Amygdala (tissue), 56 donors: ENCODE measurements at regions not wholly inside any gene's neighbourhood (a gene's known extent, or its start where the extent isn't known, plus 50 kb on each side); places are given as distances from the start of the nearest gene placed in this dataset.

Experiments used
- DNase-seq, 56 donors: peaks; one replicate each; lab custom pipeline; 2025; lab: John Stamatoyannopoulos, UW

- DNase-seq, result no peak
These were observed 152.0 kb upstream of the HMCN1 start for GRCh38 chr1:185581961-185582725.

DNA sequence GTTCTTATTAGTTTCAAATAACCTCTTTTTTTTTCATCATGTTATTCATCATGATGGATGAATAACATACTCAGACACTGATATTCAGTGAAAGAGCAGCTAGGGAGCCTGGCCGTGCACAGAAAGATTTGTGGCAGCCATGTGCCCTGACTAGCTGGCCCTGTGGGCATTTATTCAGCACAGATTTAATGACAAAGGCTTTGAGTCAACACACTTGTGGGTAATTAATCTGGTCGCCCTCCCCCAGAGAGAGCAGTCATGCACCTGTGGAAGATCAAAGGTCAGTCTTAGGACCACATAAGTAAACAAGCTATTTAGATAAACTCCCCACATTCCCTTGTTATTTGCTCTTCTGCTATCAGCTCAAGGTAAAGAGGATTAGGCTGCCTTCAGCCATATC is 153.2 kb upstream of the HMCN1 start:
- no peak for DNase-seq

GRCh38 chr1:185578293-185578692 is 155.9 kb upstream of the HMCN1 start:
- no peak for DNase-seq

GRCh38 chr1:185574139-185574875 is 159.9 kb upstream of the HMCN1 start:
- no peak for DNase-seq

- DNase-seq, result no peak
These were observed 160.5 kb upstream of the HMCN1 start for GRCh38 chr1:185573677-185574076.

DNA sequence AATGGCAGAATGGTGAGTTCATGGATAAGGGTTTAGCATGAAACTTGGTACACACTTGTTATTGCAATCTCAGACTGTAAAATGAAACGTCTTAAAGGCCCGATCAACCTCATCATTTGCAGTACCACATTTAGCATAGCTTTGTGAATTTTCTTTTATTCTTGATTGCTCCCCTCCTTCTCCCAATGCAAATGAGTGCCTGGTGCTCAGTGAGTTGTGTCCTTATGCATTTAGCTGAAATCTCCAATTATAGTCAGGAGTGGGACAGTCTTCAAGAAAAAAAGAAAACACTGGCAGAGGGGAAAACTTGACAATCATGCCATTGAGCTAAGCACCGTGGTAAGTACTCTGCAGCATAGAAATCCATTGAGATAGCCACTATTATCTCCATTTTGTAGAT is 161.0 kb upstream of the HMCN1 start:
- no peak for DNase-seq

DNA sequence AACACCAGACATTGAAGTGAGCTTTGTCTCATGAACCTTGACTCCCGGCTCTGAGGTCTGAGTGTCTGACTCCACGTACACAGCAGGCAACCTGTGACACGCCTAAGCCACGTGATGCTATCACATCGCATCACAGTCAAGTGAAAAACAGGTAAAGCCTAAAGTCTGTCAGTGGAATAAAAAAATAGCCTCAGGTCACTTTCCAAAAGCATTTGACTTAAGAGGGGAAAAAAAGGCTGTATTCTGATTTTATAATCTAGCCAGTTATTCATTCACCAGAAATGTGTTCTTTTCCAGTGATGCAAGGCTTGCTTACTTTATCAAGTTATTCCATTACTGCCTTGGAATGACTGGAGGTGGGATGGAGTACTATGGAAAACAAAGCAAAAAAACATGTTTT is 163.2 kb upstream of the HMCN1 start:
- no peak for DNase-seq

- DNase-seq, result no peak
These were observed 165.8 kb upstream of the HMCN1 start for GRCh38 chr1:185568155-185569123.

- no peak for DNase-seq
These were observed 166.8 kb upstream of the HMCN1 start for GRCh38 chr1:185567440-185567839.

DNA sequence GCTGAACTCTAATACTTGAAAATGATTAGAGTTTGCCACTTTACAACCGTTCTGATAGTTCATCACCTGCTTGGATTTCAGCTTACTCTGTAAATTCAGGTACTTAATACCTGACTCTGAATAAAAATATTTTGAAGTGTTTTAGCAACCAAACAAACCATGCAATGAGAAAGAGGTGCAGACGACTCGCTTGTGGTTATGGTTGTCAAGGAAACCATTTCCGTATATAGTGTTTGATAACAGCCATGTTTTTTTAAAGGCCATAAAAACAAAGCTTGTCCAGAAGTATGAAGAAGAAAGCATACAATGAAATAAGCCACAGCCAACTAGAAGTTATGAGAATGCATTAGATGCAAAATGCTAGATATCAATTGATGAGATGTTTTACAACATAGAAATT is 167.2 kb upstream of the HMCN1 start:
- no peak for DNase-seq

DNA sequence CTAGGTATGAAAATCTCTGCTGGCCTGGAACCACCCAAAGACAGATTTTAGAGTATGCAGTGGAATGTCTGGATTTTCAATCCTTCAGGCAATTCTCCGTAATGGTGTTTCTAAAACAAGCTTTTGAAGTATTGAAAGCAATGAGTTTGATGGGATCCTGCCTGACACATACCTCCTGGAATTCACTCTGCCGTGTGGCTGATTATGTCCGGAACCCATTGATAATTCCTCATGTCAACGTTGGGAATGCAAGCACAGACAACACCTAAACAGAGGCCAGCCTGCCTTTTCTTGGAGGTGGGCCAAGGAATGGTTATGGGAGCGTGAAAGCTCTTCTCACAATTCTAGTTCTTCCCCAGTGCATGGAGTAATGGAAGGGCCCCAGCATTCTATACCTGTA is 168.9 kb upstream of the HMCN1 start:
- DNase-seq, result no peak

GRCh38 chr1:185564816-185565215 is 169.4 kb upstream of the HMCN1 start:
- no peak for DNase-seq

GRCh38 chr1:185562461-185563359 is 171.5 kb upstream of the HMCN1 start:
- no peak for DNase-seq

DNA sequence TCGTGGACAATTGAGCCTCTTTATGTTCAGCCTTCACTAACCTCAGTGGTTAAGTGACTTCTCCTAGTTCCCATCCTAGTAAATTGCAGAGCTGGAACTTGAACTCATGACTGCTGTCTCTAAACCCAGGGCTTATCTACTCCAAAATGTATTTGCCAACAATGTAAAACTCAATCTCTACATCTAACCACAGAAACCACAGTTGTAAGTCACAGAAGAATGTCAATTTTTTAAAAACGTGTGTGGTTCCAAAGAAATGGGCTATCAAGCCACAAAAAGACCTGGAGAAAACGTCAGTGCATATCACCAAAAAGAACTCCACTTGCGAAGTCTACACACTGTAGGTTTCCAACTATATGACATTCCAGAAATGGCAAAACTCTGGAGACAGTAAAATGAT is 172.6 kb upstream of the HMCN1 start:
- DNase-seq, result no peak

GRCh38 chr1:185560760-185561159 is 173.4 kb upstream of the HMCN1 start:
- peak in 2 of 56 donors; percentile 4 to 5 for DNase-seq

DNA sequence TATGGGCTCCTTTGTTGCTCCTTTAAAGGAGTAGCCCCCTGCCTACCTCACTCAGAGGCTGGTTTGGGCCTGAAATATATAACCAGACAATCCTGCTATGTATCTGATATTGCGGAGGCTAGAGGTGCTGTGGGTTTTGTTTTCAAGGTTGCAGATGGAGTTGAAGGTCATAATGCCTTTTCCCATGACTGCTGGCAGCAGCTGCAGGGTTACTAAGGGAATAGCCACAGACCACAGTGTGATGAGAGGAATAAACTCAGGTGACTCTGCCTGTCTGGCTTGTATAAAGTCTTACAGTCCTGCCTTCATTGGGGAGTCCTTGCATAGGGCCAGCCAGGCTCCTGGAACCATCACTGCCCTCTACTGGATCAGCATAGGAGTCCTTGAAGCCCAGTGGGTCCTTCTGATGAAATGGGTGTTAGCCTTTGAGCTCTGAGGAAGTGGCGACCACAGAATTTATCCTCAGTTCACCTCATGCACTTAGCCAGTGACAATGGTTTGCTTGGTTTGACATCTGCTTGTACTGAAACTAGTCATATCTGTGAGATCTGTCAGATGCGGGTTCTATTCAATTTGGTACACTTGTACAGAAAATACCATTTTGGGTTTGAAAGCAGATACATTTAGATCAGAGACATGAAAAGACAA is 174.4 kb upstream of the HMCN1 start:
- peak in 27 of 56 donors; percentile 0 to 46 (median 8) for DNase-seq

- no peak for DNase-seq
These were observed 175.0 kb upstream of the HMCN1 start for GRCh38 chr1:185559151-185559550.

DNA sequence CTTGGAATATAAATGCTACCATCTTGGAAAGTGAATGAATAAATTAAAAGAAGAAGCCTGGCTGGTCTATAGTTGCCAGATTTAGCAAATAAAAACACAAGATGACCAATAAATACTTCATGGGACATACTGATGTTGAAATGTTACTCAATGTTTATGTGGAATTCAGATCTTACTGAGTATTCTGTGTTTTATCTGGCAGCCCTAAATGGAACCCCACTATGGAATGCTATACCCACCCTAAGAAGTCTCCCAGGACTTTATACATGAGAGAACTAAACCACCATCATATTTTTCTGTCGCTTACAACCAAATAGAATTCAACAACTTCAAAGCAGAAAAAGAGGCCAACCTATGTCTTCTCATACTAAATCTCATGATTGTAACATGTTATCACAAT is 177.6 kb upstream of the HMCN1 start:
- DNase-seq, result no peak

DNA sequence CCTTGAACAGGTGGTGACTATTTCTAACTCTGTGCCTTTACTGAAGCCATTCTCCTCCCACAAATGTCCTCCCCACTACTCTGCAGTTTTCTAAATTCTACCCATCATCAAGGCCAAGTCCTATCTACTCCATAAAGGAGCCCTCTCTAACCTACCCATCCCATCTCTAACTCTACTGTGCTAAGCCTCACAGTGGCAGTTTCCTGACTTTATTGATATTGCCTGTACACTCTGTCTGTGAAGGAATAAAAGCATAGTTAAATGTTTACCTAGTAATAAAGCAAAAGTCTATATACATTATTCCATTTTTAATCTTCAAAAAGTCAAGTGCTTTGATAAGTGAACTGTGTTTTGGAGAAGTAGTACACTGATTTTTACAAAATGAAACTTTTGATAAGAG is 178.4 kb upstream of the HMCN1 start:
- DNase-seq, result no peak
